ENCODE measurements at regions not wholly inside any gene's neighbourhood (a gene's known extent, or its start where the extent isn't known, plus 50 kb on each side); places are given as distances from the start of the nearest gene placed in this dataset.
"Not testable (repeated sequence)": the region's sequence is repeated elsewhere in the genome, so short reads cannot be mapped to it uniquely, and the experiment has no call there.

GRCh38 chrX:109782994-109783700 is 50.1 kb upstream of the ACSL4 start:
- DNase-seq (ENCODE audit: low read depth, low spot score): no peak

- no peak for DNase-seq (ENCODE audit: low read depth, low spot score)
These were observed 50.6 kb upstream of the ACSL4 start for GRCh38 chrX:109783701-109784079.

DNA sequence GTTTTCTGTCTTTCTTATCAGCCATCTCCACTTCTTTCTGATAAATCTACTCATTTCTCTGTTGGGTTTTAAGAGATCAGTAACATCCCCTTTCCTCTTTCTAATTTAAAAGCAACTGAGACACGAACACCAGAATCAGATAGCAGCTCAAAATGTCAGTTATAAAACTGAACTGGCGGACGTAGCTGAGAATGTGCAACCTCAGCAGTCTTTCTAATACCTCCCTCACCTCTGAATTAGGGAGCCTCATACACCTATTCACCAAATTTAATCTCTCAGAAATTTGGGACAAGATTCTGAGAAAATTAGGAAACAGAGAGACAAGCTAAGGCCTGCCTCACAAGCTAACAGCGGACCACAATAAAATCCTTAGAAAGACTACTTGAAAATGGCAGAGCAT is 52.0 kb upstream of the ACSL4 start:
- DNase-seq (ENCODE audit: low read depth, low spot score): no peak

- DNase-seq (ENCODE audit: low read depth, low spot score): not testable (repeated sequence)
These were observed 57.5 kb upstream of the ACSL4 start for GRCh38 chrX:109790511-109790910.

- no peak for DNase-seq (ENCODE audit: low read depth, low spot score)
These were observed 60.1 kb upstream of the ACSL4 start for GRCh38 chrX:109793191-109793590.

DNA sequence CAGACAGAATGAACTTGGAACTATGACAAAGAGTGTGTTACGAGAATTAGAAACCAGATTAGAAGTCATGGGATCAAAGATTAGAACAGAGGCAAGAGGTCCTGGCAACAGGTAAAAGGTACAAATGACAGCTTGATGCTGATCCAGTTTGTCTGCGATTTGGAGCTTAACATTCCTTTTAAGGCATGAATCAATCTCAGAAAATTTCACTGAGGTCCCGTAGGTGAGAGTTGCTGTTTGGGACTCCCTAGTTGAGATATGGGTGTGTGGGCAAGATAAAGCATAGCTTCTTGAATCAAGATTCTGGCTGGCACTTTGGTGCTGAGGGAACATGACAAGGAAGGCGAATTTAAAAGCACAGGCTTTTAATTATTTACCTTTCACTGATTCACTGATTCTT is 62.6 kb upstream of the ACSL4 start:
- no peak for DNase-seq (ENCODE audit: low read depth, low spot score)

GRCh38 chrX:109797311-109797975 is 64.4 kb upstream of the ACSL4 start:
- DNase-seq (ENCODE audit: low read depth, low spot score): no peak

- no peak for DNase-seq (ENCODE audit: low read depth, low spot score)
These were observed 79.2 kb upstream of the ACSL4 start for GRCh38 chrX:109812236-109812635.

- no peak for DNase-seq (ENCODE audit: low read depth, low spot score)
These were observed 80.2 kb upstream of the ACSL4 start for GRCh38 chrX:109813236-109813635.

- no peak for DNase-seq (ENCODE audit: low read depth, low spot score)
These were observed 85.9 kb upstream of the ACSL4 start for GRCh38 chrX:109818976-109819375.

DNA sequence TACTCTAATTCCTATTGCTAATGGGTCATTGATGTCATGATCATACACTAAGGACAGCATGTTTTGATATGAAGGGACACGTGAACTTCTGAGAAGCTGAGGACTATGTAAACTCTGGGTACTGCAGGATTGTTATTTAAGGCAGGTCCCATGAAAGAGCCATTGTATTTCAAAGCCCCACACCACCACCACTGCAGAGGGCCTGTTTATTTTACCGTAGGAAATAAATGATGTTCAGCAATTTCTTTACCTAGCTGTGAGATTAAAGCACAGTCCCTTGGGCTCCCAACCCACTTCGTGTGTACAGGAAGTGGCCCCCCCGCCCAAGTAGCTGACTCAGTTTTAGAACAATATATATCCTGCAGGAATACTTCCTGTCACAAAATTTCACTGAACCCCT is 89.8 kb upstream of the ACSL4 start:
- no peak for DNase-seq (ENCODE audit: low read depth, low spot score)

GRCh38 chrX:109826954-109827708 is 94.1 kb upstream of the ACSL4 start:
- no peak for DNase-seq (ENCODE audit: low read depth, low spot score)

DNA sequence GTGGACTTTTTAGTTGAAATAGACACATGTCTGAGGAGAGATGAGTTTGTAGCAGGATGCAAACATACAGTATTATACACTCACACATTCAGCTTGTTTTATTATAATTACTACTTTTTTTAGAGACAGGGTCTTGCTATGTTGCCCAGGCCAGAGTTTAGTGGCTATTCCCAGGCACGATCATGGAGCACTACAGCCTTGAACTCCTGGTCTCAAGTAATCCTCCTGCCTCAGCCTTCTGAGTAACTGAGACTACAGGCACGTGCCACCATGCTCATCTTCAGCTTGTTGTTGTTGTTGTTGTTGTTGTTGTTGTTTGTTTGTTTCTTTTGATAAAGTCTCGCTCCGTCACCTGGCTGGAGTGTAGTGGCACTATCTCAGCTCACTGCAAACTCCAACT is 94.7 kb upstream of the ACSL4 start:
- no peak for DNase-seq (ENCODE audit: low read depth, low spot score)

DNA sequence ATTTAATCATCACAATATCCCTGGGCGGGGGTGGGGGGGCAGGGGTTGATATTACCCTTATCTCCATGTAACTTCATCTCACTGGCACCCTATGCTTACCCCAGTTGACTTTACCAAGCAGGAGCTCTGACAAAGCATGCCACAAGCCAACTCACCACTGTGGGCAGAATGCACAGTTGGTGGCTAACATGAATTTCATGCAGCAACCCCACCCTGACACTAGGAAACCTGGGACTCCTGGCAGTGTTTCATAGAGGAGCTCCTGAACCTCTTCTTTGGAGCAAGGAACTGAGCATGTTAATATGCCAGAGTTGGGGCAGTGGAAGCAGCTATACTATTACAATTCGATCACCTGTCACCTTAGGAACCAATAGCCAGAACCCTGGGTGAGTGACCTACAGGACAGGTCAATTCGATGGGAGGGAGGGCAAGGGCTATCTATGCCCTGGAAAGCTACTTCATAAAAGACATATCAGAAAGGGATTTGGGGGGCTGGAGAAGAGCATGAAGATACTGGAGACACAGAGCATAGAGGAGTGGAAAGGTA is 97.2 kb upstream of the ACSL4 start:
- DNase-seq (ENCODE audit: low read depth, low spot score): no peak

DNA sequence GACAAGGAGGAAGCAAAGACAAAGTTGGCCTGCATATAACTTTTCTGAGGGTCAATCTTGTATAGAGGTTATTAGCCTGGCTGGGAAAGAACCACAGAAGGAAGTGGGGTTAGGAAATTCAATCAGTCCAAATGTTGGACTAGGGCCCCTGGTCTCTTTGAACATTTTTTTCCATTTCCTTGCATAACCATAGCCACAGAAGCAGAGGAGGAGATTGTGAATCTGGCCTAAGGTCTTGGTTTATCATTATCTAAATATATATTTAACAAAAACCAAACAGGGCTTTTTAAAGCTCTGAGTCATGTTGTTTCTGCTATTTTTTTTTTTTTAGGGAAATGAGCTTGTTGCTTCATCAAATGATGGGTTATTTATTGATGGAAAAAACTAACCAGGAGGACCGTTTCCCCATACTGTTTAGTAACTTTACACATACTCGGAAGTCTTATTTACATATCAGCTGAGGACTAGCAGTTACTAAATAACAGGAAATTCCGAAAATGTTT is 97.7 kb upstream of the ACSL4 start:
- no peak for DNase-seq (ENCODE audit: low read depth, low spot score)

DNA sequence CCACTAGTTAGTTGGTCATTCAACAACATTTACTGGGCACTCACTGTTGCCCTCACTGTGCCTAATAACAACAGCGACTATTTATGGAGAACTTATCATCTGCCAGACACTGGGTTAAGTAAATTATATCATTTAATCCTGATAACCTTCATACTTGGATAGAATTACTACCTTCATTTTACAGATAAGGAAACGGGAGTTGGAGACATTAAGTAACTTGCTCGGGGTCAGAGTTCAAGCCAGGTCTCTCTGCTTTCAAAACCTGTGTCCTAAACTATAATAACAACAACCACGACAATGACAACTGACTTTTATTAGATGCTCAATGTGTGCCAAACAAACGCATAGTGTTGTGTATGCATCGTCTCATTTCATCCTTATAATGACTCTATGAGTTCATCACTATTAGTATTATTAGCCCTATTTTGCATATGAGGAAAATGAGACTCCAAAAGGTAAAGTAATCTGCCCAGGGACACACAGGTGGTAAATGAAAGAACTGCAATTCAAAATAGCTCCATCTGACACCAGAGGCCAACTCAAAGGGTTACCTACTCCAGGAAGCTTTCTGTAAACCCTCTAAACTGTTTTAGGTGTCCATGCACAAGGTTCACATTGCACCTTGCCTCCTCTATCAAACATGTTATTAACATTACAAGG is 98.4 kb upstream of the ACSL4 start:
- no peak for DNase-seq (ENCODE audit: low read depth, low spot score)

DNA sequence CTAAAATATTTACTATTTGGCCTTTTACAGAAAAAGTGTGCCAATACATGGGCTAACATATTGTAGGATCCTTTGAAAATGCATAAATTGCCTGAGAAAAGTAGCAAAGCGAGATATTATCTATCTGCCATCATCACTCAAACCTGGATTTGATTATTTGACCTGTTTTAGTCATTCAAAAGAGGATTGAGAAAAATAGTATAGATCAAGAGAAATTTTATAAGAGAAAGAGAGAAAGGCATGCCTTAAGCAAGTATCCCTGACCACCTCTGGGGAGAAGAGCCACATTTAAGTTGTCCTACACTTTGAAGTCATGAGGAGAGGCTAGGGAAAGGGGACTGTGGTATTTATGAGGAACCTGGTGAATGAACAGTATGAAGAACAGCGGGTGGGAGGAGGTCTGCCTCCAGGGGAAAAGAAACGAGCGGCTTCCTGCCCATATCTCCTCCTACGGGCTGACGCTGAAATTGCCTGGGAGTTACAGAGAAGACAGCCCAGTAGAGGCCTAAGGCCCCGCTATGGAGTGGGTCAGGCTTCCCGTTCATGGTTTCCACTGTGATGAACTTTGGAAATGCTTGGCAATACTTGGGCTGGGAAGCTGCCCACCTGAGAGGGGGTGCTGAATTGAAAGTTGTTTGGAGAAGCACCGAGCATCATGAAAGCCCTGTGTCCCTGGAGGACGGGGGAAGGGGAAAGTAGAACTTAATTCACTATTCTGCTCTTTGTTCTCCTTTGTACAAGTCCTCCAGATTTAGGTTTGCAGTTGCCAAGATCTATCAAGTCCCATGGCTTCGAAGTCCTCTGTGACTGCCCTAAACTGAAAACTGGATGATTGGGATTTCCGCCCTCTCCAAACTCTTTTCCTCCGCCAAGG is 106.9 kb upstream of the ACSL4 start:
- no peak for DNase-seq (ENCODE audit: low read depth, low spot score)

GRCh38 chrX:109840585-109840984 is 107.5 kb upstream of the ACSL4 start:
- DNase-seq (ENCODE audit: low read depth, low spot score): no peak

DNA sequence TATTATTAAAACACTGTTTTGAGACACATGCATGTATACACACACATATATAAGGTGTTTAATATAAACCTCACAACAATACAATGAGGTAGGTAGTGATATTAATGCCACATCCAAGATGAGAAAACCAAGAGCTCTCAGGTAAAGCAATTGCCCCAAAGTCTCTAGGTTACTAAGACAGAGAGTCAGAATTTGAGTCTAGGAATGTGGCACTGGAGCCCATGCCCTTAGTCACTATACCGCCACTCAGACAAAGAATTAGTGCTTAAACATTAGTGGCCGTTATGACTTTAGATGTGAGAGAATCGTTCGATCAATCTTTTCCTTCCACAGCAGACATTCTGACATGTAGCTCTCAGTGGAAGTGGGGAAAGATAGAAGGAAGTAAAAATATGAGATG is 108.2 kb upstream of the ACSL4 start:
- DNase-seq (ENCODE audit: low read depth, low spot score): no peak

GRCh38 chrX:109841869-109842579 is 109.0 kb upstream of the ACSL4 start:
- no peak for DNase-seq (ENCODE audit: low read depth, low spot score)
